ENCODE measurements at regions not wholly inside any gene's neighbourhood (a gene's known extent, or its start where the extent isn't known, plus 50 kb on each side); places are given as distances from the start of the nearest gene placed in this dataset.

- FAIRE-seq (no peak), ATAC-seq (no peak), DNase-seq (ENCODE audit: low read depth in 1 of 2, low spot score in 1 of 2) (no peak)
- TF ChIP-seq BHLHE40 (IDR thresholded peaks at IDR 0.05; ENCODE audit: low read depth, low read length): no peak
- TF ChIP-seq, protein P1, sequence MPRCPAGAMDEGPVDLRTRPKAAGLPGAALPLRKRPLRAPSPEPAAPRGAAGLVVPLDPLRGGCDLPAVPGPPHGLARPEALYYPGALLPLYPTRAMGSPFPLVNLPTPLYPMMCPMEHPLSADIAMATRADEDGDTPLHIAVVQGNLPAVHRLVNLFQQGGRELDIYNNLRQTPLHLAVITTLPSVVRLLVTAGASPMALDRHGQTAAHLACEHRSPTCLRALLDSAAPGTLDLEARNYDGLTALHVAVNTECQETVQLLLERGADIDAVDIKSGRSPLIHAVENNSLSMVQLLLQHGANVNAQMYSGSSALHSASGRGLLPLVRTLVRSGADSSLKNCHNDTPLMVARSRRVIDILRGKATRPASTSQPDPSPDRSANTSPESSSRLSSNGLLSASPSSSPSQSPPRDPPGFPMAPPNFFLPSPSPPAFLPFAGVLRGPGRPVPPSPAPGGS (IDR thresholded peaks at IDR 0.05): no peak
- WGBS (ENCODE audit: missing lambda C conversion rate): 96% methylated on average over 1 of the region's 1 CpG
- Histone ChIP-seq H3K27ac (no peak overlapping the region), H3K4me3 (no peak overlapping the region), H3K4me1 (peaks cover 1% of the 10 kb centered on the region; the same call in 1 of the 3 replicates), H3K9me3 (no peaks in the 10 kb centered on the region), H3K4me2 (no peak overlapping the region)
- POLR2A ChIA-PET: no interaction called here
- CTCF ChIA-PET: interaction anchor here (0.5 to 1.4 kb wide), 3 partner anchors 13 to 883 kb away, joined by 3 to 4 read pairs (median 3); no protein-coding TSS in a partner anchor
Measured at GRCh38 chr2:161049559-161049958, 110.7 kb upstream of the TANK start.

DNA sequence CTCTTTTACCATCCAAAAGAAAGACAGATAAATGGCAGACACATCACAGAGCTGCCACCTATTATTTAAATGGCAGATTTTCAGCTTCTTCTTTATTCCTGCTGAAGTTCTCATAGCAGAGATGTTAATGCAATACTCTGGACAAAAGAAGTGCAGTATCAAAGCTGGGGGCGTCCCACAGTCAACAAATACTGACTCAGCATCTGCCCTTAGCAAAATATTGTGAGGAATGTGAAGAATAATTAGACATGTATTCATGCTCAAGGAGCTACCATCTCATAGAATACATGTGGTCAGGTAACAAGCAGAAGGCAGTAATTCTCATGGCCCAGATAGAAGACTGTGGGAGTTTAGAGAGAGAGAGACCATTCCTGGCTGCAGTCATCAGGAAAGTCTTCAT is 108.0 kb upstream of the TANK start:
- Histone ChIP-seq H3K9me3 (no peaks in the 10 kb centered on the region), H3K4me1 (no peaks in the 10 kb centered on the region), H3K4me3 (no peak overlapping the region), H3K27ac (no peak overlapping the region), H3K4me2 (no peak overlapping the region)
- ATAC-seq: no peak
- CTCF ChIA-PET: interaction anchor here (1.3 kb wide), 1 partner anchor 59 kb away, joined by 3 read pairs; no protein-coding TSS in a partner anchor
- DNase-seq (ENCODE audit: low read depth in 1 of 2, low spot score in 1 of 2): no peak
- WGBS (ENCODE audit: missing lambda C conversion rate): 0% methylated on average over 1 of the region's 1 CpG
- FAIRE-seq: no peak
- TF ChIP-seq, protein P1 (IDR thresholded peaks at IDR 0.05): no peak
- TF ChIP-seq HES2 (IDR thresholded peaks at IDR 0.05): no peak
- no peak for TF ChIP-seq JUN (IDR thresholded peaks at IDR 0.05)
- POLR2A ChIA-PET: no interaction called here

DNA sequence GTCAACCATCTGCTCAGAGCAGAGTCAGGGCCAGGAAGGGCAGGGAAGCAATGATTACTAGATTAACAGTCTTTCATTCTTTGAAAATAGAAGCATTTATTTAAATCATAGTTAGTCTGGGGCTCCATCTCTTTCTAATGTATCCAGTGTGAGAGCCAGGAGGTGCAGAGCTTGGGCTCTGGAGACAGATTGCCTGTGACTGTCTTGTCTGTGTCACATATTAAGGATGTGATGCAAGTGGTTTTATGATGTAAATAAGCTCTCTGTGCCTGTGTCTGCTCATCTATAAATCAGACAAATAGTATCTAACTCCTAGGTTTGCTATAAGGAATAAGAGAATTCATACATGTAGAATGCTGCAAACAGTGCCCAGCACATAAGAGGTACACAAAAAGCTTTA is 104.9 kb upstream of the TANK start:
- FAIRE-seq (no peak), ATAC-seq (no peak), DNase-seq (ENCODE audit: low read depth in 1 of 2, low spot score in 1 of 2) (no peak)
- Histone ChIP-seq H3K4me1 (no peaks in the 10 kb centered on the region), H3K4me2 (no peak overlapping the region), H3K4me3 (no peak overlapping the region), H3K9me3 (no peaks in the 10 kb centered on the region), H3K27ac (no peak overlapping the region)
- CTCF ChIA-PET: interaction anchor here (0.9 to 3.9 kb wide), 2 partner anchors 9 to 70 kb away, joined by 3 to 27 read pairs; no protein-coding TSS in a partner anchor
- POLR2A ChIA-PET: no interaction called here
- TF ChIP-seq REST (IDR thresholded peaks at IDR 0.05): no peak
- no peak for TF ChIP-seq PHF8 (IDR thresholded peaks at IDR 0.05; ENCODE audit: borderline replicate concordance, low read depth)
- TF ChIP-seq ZFP36 (IDR thresholded peaks at IDR 0.05; ENCODE audit: borderline replicate concordance, partially characterized antibody): no peak
- no peak for TF ChIP-seq SREBF2 (IDR thresholded peaks at IDR 0.05)
- TF ChIP-seq FOXS1 (CRISPR knock-in tag; IDR thresholded peaks at IDR 0.05): no peak
- TF ChIP-seq, protein P2, sequence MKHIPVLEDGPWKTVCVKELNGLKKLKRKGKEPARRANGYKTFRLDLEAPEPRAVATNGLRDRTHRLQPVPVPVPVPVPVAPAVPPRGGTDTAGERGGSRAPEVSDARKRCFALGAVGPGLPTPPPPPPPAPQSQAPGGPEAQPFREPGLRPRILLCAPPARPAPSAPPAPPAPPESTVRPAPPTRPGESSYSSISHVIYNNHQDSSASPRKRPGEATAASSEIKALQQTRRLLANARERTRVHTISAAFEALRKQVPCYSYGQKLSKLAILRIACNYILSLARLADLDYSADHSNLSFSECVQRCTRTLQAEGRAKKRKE (CRISPR knock-in tag; IDR thresholded peaks at IDR 0.05; ENCODE audit: low read depth): no peak

DNA sequence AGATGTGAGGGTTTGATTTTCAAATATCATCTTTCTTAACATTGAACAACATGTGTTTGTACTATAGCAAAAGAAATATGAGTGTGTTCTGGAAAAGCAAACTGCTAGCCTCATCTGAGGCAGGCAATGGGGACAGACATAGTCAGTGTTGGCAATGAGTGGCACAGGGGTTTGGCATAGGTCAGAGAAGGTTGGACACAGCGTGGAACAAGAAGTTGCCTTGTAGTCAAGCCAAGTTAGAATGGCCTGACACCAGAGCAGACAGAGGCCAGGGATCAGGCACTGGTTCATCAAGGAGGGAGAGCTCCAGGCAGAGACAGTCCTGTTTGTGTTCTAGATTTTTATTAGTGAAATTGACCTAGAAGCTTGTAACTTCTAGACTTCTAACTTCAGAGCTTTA is 100.8 kb upstream of the TANK start:
- Histone ChIP-seq H3K4me1 (peaks cover 6% of the 10 kb centered on the region; the same call in 2 of the 3 replicates), H3K4me3 (no peak overlapping the region), H3K27ac (no peak overlapping the region), H3K9me3 (no peaks in the 10 kb centered on the region), H3K4me2 (no peak overlapping the region)
- DNase-seq (ENCODE audit: low read depth in 1 of 2, low spot score in 1 of 2) (no peak), FAIRE-seq (no peak), ATAC-seq (no peak)
- CTCF ChIA-PET: interaction anchor here (1.3 kb wide), 1 partner anchor 970 kb away, joined by 3 read pairs; no protein-coding TSS in a partner anchor
- POLR2A ChIA-PET: no interaction called here
- WGBS (ENCODE audit: missing lambda C conversion rate): 58% methylated on average over 1 of the region's 1 CpG
- no peak for TF ChIP-seq ZFP36 (IDR thresholded peaks at IDR 0.05; ENCODE audit: borderline replicate concordance, partially characterized antibody)
- TF ChIP-seq, protein P3, sequence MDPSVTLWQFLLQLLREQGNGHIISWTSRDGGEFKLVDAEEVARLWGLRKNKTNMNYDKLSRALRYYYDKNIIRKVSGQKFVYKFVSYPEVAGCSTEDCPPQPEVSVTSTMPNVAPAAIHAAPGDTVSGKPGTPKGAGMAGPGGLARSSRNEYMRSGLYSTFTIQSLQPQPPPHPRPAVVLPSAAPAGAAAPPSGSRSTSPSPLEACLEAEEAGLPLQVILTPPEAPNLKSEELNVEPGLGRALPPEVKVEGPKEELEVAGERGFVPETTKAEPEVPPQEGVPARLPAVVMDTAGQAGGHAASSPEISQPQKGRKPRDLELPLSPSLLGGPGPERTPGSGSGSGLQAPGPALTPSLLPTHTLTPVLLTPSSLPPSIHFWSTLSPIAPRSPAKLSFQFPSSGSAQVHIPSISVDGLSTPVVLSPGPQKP (IDR thresholded peaks at IDR 0.05; ENCODE audit: low read depth, low read length): no peak
- TF ChIP-seq KDM5A (IDR thresholded peaks at IDR 0.05): no peak
- TF ChIP-seq, protein P4, sequence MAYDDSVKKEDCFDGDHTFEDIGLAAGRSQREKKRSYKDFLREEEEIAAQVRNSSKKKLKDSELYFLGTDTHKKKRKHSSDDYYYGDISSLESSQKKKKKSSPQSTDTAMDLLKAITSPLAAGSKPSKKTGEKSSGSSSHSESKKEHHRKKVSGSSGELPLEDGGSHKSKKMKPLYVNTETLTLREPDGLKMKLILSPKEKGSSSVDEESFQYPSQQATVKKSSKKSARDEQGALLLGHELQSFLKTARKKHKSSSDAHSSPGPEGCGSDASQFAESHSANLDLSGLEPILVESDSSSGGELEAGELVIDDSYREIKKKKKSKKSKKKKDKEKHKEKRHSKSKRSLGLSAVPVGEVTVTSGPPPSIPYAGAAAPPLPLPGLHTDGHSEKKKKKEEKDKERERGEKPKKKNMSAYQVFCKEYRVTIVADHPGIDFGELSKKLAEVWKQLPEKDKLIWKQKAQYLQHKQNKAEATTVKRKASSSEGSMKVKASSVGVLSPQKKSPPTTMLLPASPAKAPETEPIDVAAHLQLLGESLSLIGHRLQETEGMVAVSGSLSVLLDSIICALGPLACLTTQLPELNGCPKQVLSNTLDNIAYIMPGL (CRISPR knock-in tag; IDR thresholded peaks at IDR 0.05; ENCODE audit: borderline replicate concordance): no peak
- no peak for TF ChIP-seq RCOR1 (IDR thresholded peaks at IDR 0.05; ENCODE audit: low read depth, low read length)
- TF ChIP-seq PHF8 (IDR thresholded peaks at IDR 0.05; ENCODE audit: borderline replicate concordance, low read depth): no peak
- TF ChIP-seq EHF (CRISPR knock-in tag; IDR thresholded peaks at IDR 0.05): no peak
- TF ChIP-seq JUNB (IDR thresholded peaks at IDR 0.05): no peak
- TF ChIP-seq NPAS2 (CRISPR knock-in tag; IDR thresholded peaks at IDR 0.05; ENCODE audit: borderline replicate concordance): no peak
- TF ChIP-seq KDM1A (IDR thresholded peaks at IDR 0.05; ENCODE audit: low read depth): no peak
